ENCODE measurements at regions not wholly inside any gene's neighbourhood (a gene's known extent, or its start where the extent isn't known, plus 50 kb on each side); places are given as distances from the start of the nearest gene placed in this dataset.
"Not testable (repeated sequence)": the region's sequence is repeated elsewhere in the genome, so short reads cannot be mapped to it uniquely, and the experiment has no call there.

GRCh38 chr6:9316831-9317230 lies 881.5 kb upstream of the SLC35B3 start:
- DNase-seq (ENCODE audit: low read depth): no peak

- no peak for DNase-seq (ENCODE audit: low read depth)
Observed at GRCh38 chr6:9315966-9316650, 880.8 kb upstream of the SLC35B3 start.

- no peak for DNase-seq (ENCODE audit: low read depth)
Observed at GRCh38 chr6:9308284-9308683, 872.9 kb upstream of the SLC35B3 start.

- no peak for DNase-seq (ENCODE audit: low read depth)
Observed at GRCh38 chr6:9307786-9308185, 872.4 kb upstream of the SLC35B3 start.

GRCh38 chr6:9307187-9307586 lies 871.8 kb upstream of the SLC35B3 start:
- no peak for DNase-seq (ENCODE audit: low read depth)

GRCh38 chr6:9295644-9296043 lies 860.3 kb upstream of the SLC35B3 start:
- no peak for DNase-seq (ENCODE audit: low read depth)

GRCh38 chr6:9292975-9293374 lies 857.6 kb upstream of the SLC35B3 start:
- no peak for DNase-seq (ENCODE audit: low read depth)

GRCh38 chr6:9290342-9290741 lies 855.0 kb upstream of the SLC35B3 start:
- DNase-seq (ENCODE audit: low read depth): not testable (repeated sequence)

GRCh38 chr6:9272671-9273070 lies 837.3 kb upstream of the SLC35B3 start:
- no peak for DNase-seq (ENCODE audit: low read depth)

GRCh38 chr6:9266741-9267140 lies 831.4 kb upstream of the SLC35B3 start:
- DNase-seq (ENCODE audit: low read depth): no peak

GRCh38 chr6:9257215-9257614 lies 821.9 kb upstream of the SLC35B3 start:
- no peak for DNase-seq (ENCODE audit: low read depth)

GRCh38 chr6:9254251-9254650 lies 818.9 kb upstream of the SLC35B3 start:
- DNase-seq (ENCODE audit: low read depth): no peak

GRCh38 chr6:9252799-9253198 lies 817.5 kb upstream of the SLC35B3 start:
- DNase-seq (ENCODE audit: low read depth): no peak

GRCh38 chr6:9250852-9251251 lies 815.5 kb upstream of the SLC35B3 start:
- no peak for DNase-seq (ENCODE audit: low read depth)

GRCh38 chr6:9248133-9248532 lies 812.8 kb upstream of the SLC35B3 start:
- no peak for DNase-seq (ENCODE audit: low read depth)

- no peak for DNase-seq (ENCODE audit: low read depth)
Observed at GRCh38 chr6:9240861-9241260, 805.5 kb upstream of the SLC35B3 start.

GRCh38 chr6:9236443-9236842 lies 801.1 kb upstream of the SLC35B3 start:
- no peak for DNase-seq (ENCODE audit: low read depth)

- DNase-seq (ENCODE audit: low read depth): no peak
Observed at GRCh38 chr6:9233686-9234085, 798.3 kb upstream of the SLC35B3 start.

GRCh38 chr6:9233226-9233625 lies 797.9 kb upstream of the SLC35B3 start:
- DNase-seq (ENCODE audit: low read depth): no peak

GRCh38 chr6:9225441-9225871 lies 790.1 kb upstream of the SLC35B3 start:
- no peak for DNase-seq (ENCODE audit: low read depth)

GRCh38 chr6:9224539-9224938 lies 789.2 kb upstream of the SLC35B3 start:
- DNase-seq (ENCODE audit: low read depth): no peak

- DNase-seq (ENCODE audit: low read depth): not testable (repeated sequence)
Observed at GRCh38 chr6:9213717-9214116, 778.4 kb upstream of the SLC35B3 start.

- no peak for DNase-seq (ENCODE audit: low read depth)
Observed at GRCh38 chr6:9208966-9209365, 773.6 kb upstream of the SLC35B3 start.

GRCh38 chr6:9205645-9206044 lies 770.3 kb upstream of the SLC35B3 start:
- no peak for DNase-seq (ENCODE audit: low read depth)
